Choroid plexus epithelial cell (primary cell): ENCODE measurements at regions not wholly inside any gene's neighbourhood (a gene's known extent, or its start where the extent isn't known, plus 50 kb on each side); places are given as distances from the start of the nearest gene placed in this dataset.

ENCODE experiments used
- DNase-seq: peaks from one replicate; pipeline ENCODE4 v3.0.0-alpha.2; 2010; ENCODE audit warnings: low read depth
- H3K4me3 ChIP-seq: 2 replicates; pipeline ENCODE4 v1.5.1; 2011; ENCODE audit warnings: low read depth, mild to moderate bottlenecking, control low read depth, low read length, moderate library complexity
- CTCF ChIP-seq: conservative IDR thresholded peaks from 2 replicates; pipeline ENCODE4 v1.5.1; 2011; ENCODE audit warnings: low read depth, mild to moderate bottlenecking, control low read depth, inconsistent platforms, low read length, moderate library complexity

GRCh38 chr17:21523497-21524210 is 147.5 kb downstream of the KCNJ12 start:
- no peak for TF ChIP-seq CTCF
- no peak for DNase-seq
- H3K4me3 ChIP-seq = no peak overlapping the region

GRCh38 chr17:21524211-21524591 is 148.0 kb downstream of the KCNJ12 start:
- DNase-seq = no peak
- no peak for TF ChIP-seq CTCF
- no peak overlapping the region for H3K4me3 ChIP-seq

GRCh38 chr17:21525464-21526130 is 149.4 kb downstream of the KCNJ12 start:
- peak; percentile 3 for TF ChIP-seq CTCF
- H3K4me3 ChIP-seq = no peak overlapping the region
- DNase-seq = no peak

- DNase-seq = no peak
- no peak overlapping the region for H3K4me3 ChIP-seq
- no peak for TF ChIP-seq CTCF
Observed at GRCh38 chr17:21528031-21528695, 152.0 kb downstream of the KCNJ12 start.

- no peak for DNase-seq
- no peak overlapping the region for H3K4me3 ChIP-seq
- TF ChIP-seq CTCF = no peak
Observed at GRCh38 chr17:21530311-21530710, 154.2 kb downstream of the KCNJ12 start.

GRCh38 chr17:21530841-21531240 is 154.7 kb downstream of the KCNJ12 start:
- no peak for TF ChIP-seq CTCF
- no peak for DNase-seq
- no peak overlapping the region for H3K4me3 ChIP-seq
